ENCODE measurements at regions not wholly inside any gene's neighbourhood (a gene's known extent, or its start where the extent isn't known, plus 50 kb on each side); places are given as distances from the start of the nearest gene placed in this dataset.

DNA sequence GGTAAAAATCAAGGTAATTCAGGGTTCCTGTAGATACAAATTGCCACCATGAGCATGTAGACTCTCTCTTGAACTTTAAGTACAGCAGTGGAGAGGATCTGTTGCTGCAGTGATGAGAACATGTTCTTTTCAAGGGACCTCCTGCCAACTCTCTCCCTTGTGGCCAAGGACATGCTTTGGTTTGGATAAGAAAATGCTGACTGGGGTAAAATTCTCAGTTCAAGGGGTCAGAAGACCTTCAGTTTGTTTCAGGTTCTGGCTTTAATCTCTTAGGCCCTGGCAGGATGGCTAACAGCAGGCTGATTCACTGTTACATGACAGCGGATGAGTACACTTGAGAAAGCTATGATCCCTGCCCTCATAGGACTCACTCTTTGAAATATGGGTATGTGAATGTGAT, 299.2 kb upstream of the NMUR2 start:
- RAD21 ChIA-PET (ENCODE audit: low non-redundant PET in 1 of 2, low total read pairs in 2 of 2, uncharacterized antibody in 2 of 2, unreplicated experiment in 2 of 2): no interaction called here
- DNase-seq (ENCODE audit: low read depth, low spot score): no peak
- H3K9me2 ChIP-seq (ENCODE audit: insufficient read depth): no peaks in the 10 kb centered on the region
- H3K4me3 ChIP-seq (replicated peaks in 1 of 2; ENCODE audit: low read depth in 1 of 2, low read length in 2 of 2): no peak overlapping the region
- POLR2A ChIA-PET: no interaction called here
- H3K9ac ChIP-seq (ENCODE audit: low read length): no peak overlapping the region
- intact Hi-C loops (cut with micrococcal nuclease): no loop called here
- H2AFZ ChIP-seq (ENCODE audit: low read depth, low read length, poor library complexity, severe bottlenecking): no peak overlapping the region
- H3K27ac ChIP-seq (ENCODE audit: low read depth, low read length): no peak overlapping the region
- H4K20me1 ChIP-seq (ENCODE audit: insufficient read depth): no peaks in the 10 kb centered on the region
- H3K79me2 ChIP-seq (ENCODE audit: insufficient read depth, low read length): no peaks in the 10 kb centered on the region
- BruUV-seq (replicated peaks): no TSS peak
- CTCF ChIA-PET: no interaction called here
- no peaks in the 10 kb centered on the region for H3K27me3 ChIP-seq (ENCODE audit: insufficient read depth, low read length)
- H3K4me1 ChIP-seq (ENCODE audit: control insufficient read depth in 1 of 2, insufficient read depth in 2 of 2, low read length in 2 of 2): no peaks in the 10 kb centered on the region
- no peaks in the 10 kb centered on the region for H3K36me3 ChIP-seq (ENCODE audit: control insufficient read depth in 1 of 2, insufficient read depth in 2 of 2, low read length in 2 of 2)
- H3K9me3 ChIP-seq (ENCODE audit: control insufficient read depth in 1 of 2, insufficient read depth in 1 of 2, low read depth in 1 of 2, low read length in 2 of 2): peaks cover 4 to 8% of the 10 kb centered on the region in 2 experiments; a peak in 2 of 4 replicates
- no peak for ATAC-seq
- no peak for TF ChIP-seq ELF1 (IDR thresholded peaks at IDR 0.05; ENCODE audit: borderline replicate concordance, low read depth)
- TF ChIP-seq SP1 (IDR thresholded peaks at IDR 0.05; ENCODE audit: low read depth): no peak
- no peak for TF ChIP-seq ZFX (IDR thresholded peaks at IDR 0.05)
- TF ChIP-seq EZH2phosphoT487 (IDR thresholded peaks at IDR 0.05; ENCODE audit: borderline replicate concordance): no peak
- TF ChIP-seq ZNF274 (IDR thresholded peaks at IDR 0.05; ENCODE audit: low read depth, low read length): no peak
- TF ChIP-seq MAX (IDR thresholded peaks at IDR 0.05): no peak
- no peak for TF ChIP-seq FOSL1 (IDR thresholded peaks at IDR 0.05; ENCODE audit: low read depth)
- no peak for TF ChIP-seq CBX3 (IDR thresholded peaks at IDR 0.05; ENCODE audit: low read depth)
- TF ChIP-seq EZH2 (IDR thresholded peaks at IDR 0.05): no peak
- TF ChIP-seq POLR2AphosphoS5 (IDR thresholded peaks at IDR 0.05; ENCODE audit: low read depth, low read length): no peak
- TF ChIP-seq SIN3A (IDR thresholded peaks at IDR 0.05; ENCODE audit: low read depth): no peak
- no peak for TF ChIP-seq REST (IDR thresholded peaks at IDR 0.05; ENCODE audit: low read depth)
- TF ChIP-seq POLR2A (IDR thresholded peaks at IDR 0.05; ENCODE audit: borderline replicate concordance, extremely low read depth, insufficient read depth, insufficient read length): no peak
- TF ChIP-seq, protein P1, sequence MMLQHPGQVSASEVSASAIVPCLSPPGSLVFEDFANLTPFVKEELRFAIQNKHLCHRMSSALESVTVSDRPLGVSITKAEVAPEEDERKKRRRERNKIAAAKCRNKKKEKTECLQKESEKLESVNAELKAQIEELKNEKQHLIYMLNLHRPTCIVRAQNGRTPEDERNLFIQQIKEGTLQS (IDR thresholded peaks at IDR 0.05): no peak
- TF ChIP-seq ZBTB33 (IDR thresholded peaks at IDR 0.05; ENCODE audit: extremely low read depth, insufficient replicate concordance, low read length): no peak
- TF ChIP-seq TCF7L2 (IDR thresholded peaks at IDR 0.05; ENCODE audit: borderline replicate concordance, extremely low read depth, insufficient read depth, insufficient read length): no peak
- TF ChIP-seq YY1 (IDR thresholded peaks at IDR 0.05; ENCODE audit: extremely low read depth, insufficient replicate concordance, low read depth, low read length): no peak
- TF ChIP-seq CEBPB (IDR thresholded peaks at IDR 0.05; ENCODE audit: low read depth): no peak
- no peak for TF ChIP-seq SRF (IDR thresholded peaks at IDR 0.05; ENCODE audit: low read depth)
- H3K4me2 ChIP-seq (ENCODE audit: low read length): no peak overlapping the region
